Ascending aorta (tissue), 2 donors: ENCODE measurements at regions not wholly inside any gene's neighbourhood (a gene's known extent, or its start where the extent isn't known, plus 50 kb on each side); places are given as distances from the start of the nearest gene placed in this dataset.
A peak's percentile ranks its signal among the peaks of the same experiment; 100 is the strongest.

Source experiments
- DNase-seq, 2 donors: peaks; one replicate each; pipeline ENCODE4 v3.0.0-alpha.2; 2019; ENCODE audit warnings: low spot score in 2 of 2
- H3K27ac ChIP-seq, 2 donors: fragments of 200-600 bp; sonication (generic); one replicate each; pipeline ENCODE4 v1.5.1; 2016 to 2017; ENCODE audit warnings: mild to moderate bottlenecking in 1 of 2
- H3K27me3 ChIP-seq: fragments of 200-600 bp; sonication (generic); one replicate; pipeline ENCODE4 v1.5.1; 2017
- H3K36me3 ChIP-seq, 2 donors: fragments of 200-600 bp; sonication (generic); one replicate each; pipeline ENCODE4 v1.5.1; 2016
- H3K4me1 ChIP-seq, 2 donors: fragments of 200-600 bp; sonication (generic); one replicate each; pipeline ENCODE4 v1.5.1; 2016 to 2017; ENCODE audit warnings: mild to moderate bottlenecking in 1 of 2
- H3K4me3 ChIP-seq, 2 donors: fragments of 200-600 bp; sonication (generic); one replicate each; pipeline ENCODE4 v1.5.1; 2016 to 2017; ENCODE audit warnings: mild to moderate bottlenecking in 1 of 2
- H3K9me3 ChIP-seq, 2 donors: fragments of 200-600 bp; sonication (generic); one replicate each; pipeline ENCODE4 v1.5.1; 2016
- CTCF ChIP-seq, 3 experiments: fragments of 200-600 bp in 2 of 3; fragments of 450-650 bp in 1 of 3; sonication (generic) in 2 of 3; IDR thresholded peaks; one replicate each; pipeline ENCODE4 v1.5.1; 2016 to 2019; ENCODE audit warnings: antibody characterized with exemption in 3 of 3, mild to moderate bottlenecking in 1 of 3, moderate library complexity in 1 of 3
- intact Hi-C: fragments of 100-400 bp; cut with DNase I; formaldehyde crosslinking; loops from one replicate; pipeline ENCODE4 v1.15.1; 2023

GRCh38 chr2:223418131-223418530 lies 184.0 kb downstream of the SCG2 start:
- intact Hi-C loops, result no loop called here
- Histone ChIP-seq H3K36me3 (no peaks in the 10 kb centered on the region), H3K9me3 (no peaks in the 10 kb centered on the region), H3K4me1 (peaks cover 3 to 27% of the 10 kb centered on the region in 2 donors), H3K4me3 (no peak overlapping the region), H3K27me3 (no peaks in the 10 kb centered on the region), H3K27ac (peak overlapping the region; percentile 41 to 44)
- no peak for DNase-seq
- TF ChIP-seq CTCF (IDR thresholded peaks at IDR 0.05), result no peak

GRCh38 chr2:223418604-223419199 lies 183.5 kb downstream of the SCG2 start:
- H3K4me3 ChIP-seq, result no peak overlapping the region
- no peaks in the 10 kb centered on the region for H3K9me3 ChIP-seq
- TF ChIP-seq CTCF (IDR thresholded peaks at IDR 0.05), result no peak
- no peaks in the 10 kb centered on the region for H3K36me3 ChIP-seq
- H3K4me1 ChIP-seq, result peaks cover 3 to 27% of the 10 kb centered on the region in 2 donors
- peak overlapping the region; percentile 41 to 44 for H3K27ac ChIP-seq
- no peak for DNase-seq
- intact Hi-C loops, result no loop called here
- H3K27me3 ChIP-seq, result no peaks in the 10 kb centered on the region

- peak overlapping the region in 1 of 2 donors; percentile 25 for H3K27ac ChIP-seq
- intact Hi-C loops, result no loop called here
These were observed 182.1 kb downstream of the SCG2 start for GRCh38 chr2:223420048-223420447.

GRCh38 chr2:223431479-223431878 lies 170.7 kb downstream of the SCG2 start:
- H3K36me3 ChIP-seq, result no peaks in the 10 kb centered on the region
- TF ChIP-seq CTCF (IDR thresholded peaks at IDR 0.05), result no peak
- H3K4me3 ChIP-seq, result no peak overlapping the region
- intact Hi-C loops, result no loop called here
- no peak for DNase-seq
- H3K27ac ChIP-seq, result no peak overlapping the region
- no peaks in the 10 kb centered on the region for H3K4me1 ChIP-seq
- H3K27me3 ChIP-seq, result no peaks in the 10 kb centered on the region
- H3K9me3 ChIP-seq, result peaks cover 0 to 4% of the 10 kb centered on the region in 2 donors

More at GRCh38 chr2:223420048-223420447, 182.1 kb downstream of the SCG2 start:
- no peaks in the 10 kb centered on the region for H3K36me3 ChIP-seq
- peaks cover 3 to 18% of the 10 kb centered on the region in 2 donors for H3K4me1 ChIP-seq
- H3K9me3 ChIP-seq, result no peaks in the 10 kb centered on the region
- no peak for TF ChIP-seq CTCF (IDR thresholded peaks at IDR 0.05)
- no peak for DNase-seq
- no peak overlapping the region for H3K4me3 ChIP-seq
- no peaks in the 10 kb centered on the region for H3K27me3 ChIP-seq

- TF ChIP-seq CTCF (IDR thresholded peaks at IDR 0.05), result no peak
- H3K27ac ChIP-seq, result no peak overlapping the region
- intact Hi-C loops, result no loop called here
- no peaks in the 10 kb centered on the region for H3K9me3 ChIP-seq
- H3K36me3 ChIP-seq, result no peaks in the 10 kb centered on the region
- no peaks in the 10 kb centered on the region for H3K4me1 ChIP-seq
- DNase-seq, result no peak
- H3K27me3 ChIP-seq, result no peaks in the 10 kb centered on the region
- H3K4me3 ChIP-seq, result no peak overlapping the region
These were observed 168.7 kb downstream of the SCG2 start for GRCh38 chr2:223433461-223433860.

- Histone ChIP-seq H3K36me3 (no peaks in the 10 kb centered on the region), H3K27ac (no peak overlapping the region), H3K27me3 (no peaks in the 10 kb centered on the region), H3K4me3 (no peak overlapping the region), H3K9me3 (no peaks in the 10 kb centered on the region), H3K4me1 (peaks cover 0 to 5% of the 10 kb centered on the region in 2 donors)
- intact Hi-C loops, result no loop called here
- TF ChIP-seq CTCF (IDR thresholded peaks at IDR 0.05), result no peak
- DNase-seq, result no peak
These were observed 164.4 kb downstream of the SCG2 start for GRCh38 chr2:223437788-223438187.
